Kidney (tissue), 13 donors: ENCODE measurements at regions not wholly inside any gene's neighbourhood (a gene's known extent, or its start where the extent isn't known, plus 50 kb on each side); places are given as distances from the start of the nearest gene placed in this dataset.
A peak's percentile ranks its signal among the peaks of the same experiment; 100 is the strongest.

ENCODE experiments used
- DNase-seq, 5 donors: peaks; one replicate each; pipeline ENCODE4 v3.0.0-alpha.2; 2013 to 2020
- FAIRE-seq: peaks from 2 replicates; lab custom pipeline; 2012; peaks lifted over from hg19 to GRCh38; lab: Jason Lieb, UNC
- H3K27ac ChIP-seq, 2 donors: one replicate each; pipeline ENCODE4 v1.7.0; 2013; ENCODE audit warnings: low read depth in 2 of 2, low read length in 2 of 2, inconsistent platforms in 1 of 2
- H3K27me3 ChIP-seq: one replicate; pipeline ENCODE4 v1.7.1; 2013; ENCODE audit warnings: low read length, inconsistent platforms; ENCODE audit not compliant: control insufficient read depth, insufficient read depth
- H3K36me3 ChIP-seq, 3 donors: one replicate each; pipeline versions ENCODE4 v1.7.0 to v1.7.1; 2013; ENCODE audit warnings: low read length in 3 of 3, control low read depth in 1 of 3, inconsistent platforms in 1 of 3; ENCODE audit not compliant: insufficient read depth in 3 of 3, control insufficient read depth in 2 of 3
- H3K4me1 ChIP-seq, 3 donors: one replicate each; pipeline versions ENCODE4 v1.7.0 to v1.7.1; 2013; ENCODE audit warnings: low read length in 3 of 3, inconsistent platforms in 1 of 3, low read depth in 1 of 3; ENCODE audit not compliant: control insufficient read depth in 2 of 3, insufficient read depth in 2 of 3
- H3K4me3 ChIP-seq, 3 donors: one replicate each; pipeline versions ENCODE4 v1.7.0 to v1.8.1; 2013; ENCODE audit warnings: low read length in 3 of 3, control low read depth in 1 of 3, inconsistent platforms in 1 of 3
- H3K9ac ChIP-seq, 3 donors: one replicate each; pipeline versions ENCODE4 v1.7.0 to v1.7.1; 2013; ENCODE audit warnings: low read length in 3 of 3, control low read depth in 1 of 3, inconsistent platforms in 1 of 3
- H3K9me3 ChIP-seq, 3 donors: one replicate each; pipeline versions ENCODE4 v1.7.0 to v1.7.1; 2013; ENCODE audit warnings: low read length in 3 of 3, control low read depth in 1 of 3, inconsistent platforms in 1 of 3; ENCODE audit not compliant: control insufficient read depth in 2 of 3, insufficient read depth in 1 of 3
- CTCF ChIP-seq: IDR thresholded peaks from 3 replicates; pipeline ENCODE4 v1.5.1; 2012; ENCODE audit warnings: mild to moderate bottlenecking, moderate library complexity, borderline replicate concordance; ENCODE audit not compliant: insufficient read depth; ENCODE audit errors: extremely low read depth
- intact Hi-C: fragments of 100-400 bp; cut with DNase I; formaldehyde crosslinking; loops from one replicate; pipeline ENCODE4 v1.11.1; 2022
- donor health status: control.
- donor health status: control.
- donor health status: control.
- donor health status: control.
- donor health status: control.
- donor health status: DM: yes; HTN: yes; CAD: no.
- donor health status: Normal renal cell carcinoma (clear cell type).

GRCh38 chr20:63121246-63121645 is 94.7 kb downstream of the YTHDF1 start:
- DNase-seq = peak in 1 of 5 donors; percentile 5
- FAIRE-seq = no peak
- intact Hi-C loops = no loop called here

GRCh38 chr20:63120808-63121090 is 95.2 kb downstream of the YTHDF1 start:
- Histone ChIP-seq H3K36me3 (no peaks in the 10 kb centered on the region), H3K27me3 (no peaks in the 10 kb centered on the region), H3K4me3 (no peak overlapping the region), H3K9me3 (peaks cover 0 to 5% (median 0%) of the 10 kb centered on the region in 3 donors), H3K4me1 (no peaks in the 10 kb centered on the region), H3K9ac (no peak overlapping the region), H3K27ac (no peak overlapping the region)
- FAIRE-seq (no peak), DNase-seq (no peak)
- intact Hi-C loops = no loop called here
- TF ChIP-seq CTCF = no peak

More at GRCh38 chr20:63121246-63121645, 94.7 kb downstream of the YTHDF1 start:
- H3K4me3 ChIP-seq = no peak overlapping the region
- H3K9ac ChIP-seq = no peak overlapping the region
- TF ChIP-seq CTCF = no peak
- no peak overlapping the region for H3K27ac ChIP-seq
- H3K9me3 ChIP-seq = peaks cover 0 to 5% (median 0%) of the 10 kb centered on the region in 3 donors
- no peaks in the 10 kb centered on the region for H3K4me1 ChIP-seq
- H3K27me3 ChIP-seq = no peaks in the 10 kb centered on the region
- H3K36me3 ChIP-seq = no peaks in the 10 kb centered on the region

DNA sequence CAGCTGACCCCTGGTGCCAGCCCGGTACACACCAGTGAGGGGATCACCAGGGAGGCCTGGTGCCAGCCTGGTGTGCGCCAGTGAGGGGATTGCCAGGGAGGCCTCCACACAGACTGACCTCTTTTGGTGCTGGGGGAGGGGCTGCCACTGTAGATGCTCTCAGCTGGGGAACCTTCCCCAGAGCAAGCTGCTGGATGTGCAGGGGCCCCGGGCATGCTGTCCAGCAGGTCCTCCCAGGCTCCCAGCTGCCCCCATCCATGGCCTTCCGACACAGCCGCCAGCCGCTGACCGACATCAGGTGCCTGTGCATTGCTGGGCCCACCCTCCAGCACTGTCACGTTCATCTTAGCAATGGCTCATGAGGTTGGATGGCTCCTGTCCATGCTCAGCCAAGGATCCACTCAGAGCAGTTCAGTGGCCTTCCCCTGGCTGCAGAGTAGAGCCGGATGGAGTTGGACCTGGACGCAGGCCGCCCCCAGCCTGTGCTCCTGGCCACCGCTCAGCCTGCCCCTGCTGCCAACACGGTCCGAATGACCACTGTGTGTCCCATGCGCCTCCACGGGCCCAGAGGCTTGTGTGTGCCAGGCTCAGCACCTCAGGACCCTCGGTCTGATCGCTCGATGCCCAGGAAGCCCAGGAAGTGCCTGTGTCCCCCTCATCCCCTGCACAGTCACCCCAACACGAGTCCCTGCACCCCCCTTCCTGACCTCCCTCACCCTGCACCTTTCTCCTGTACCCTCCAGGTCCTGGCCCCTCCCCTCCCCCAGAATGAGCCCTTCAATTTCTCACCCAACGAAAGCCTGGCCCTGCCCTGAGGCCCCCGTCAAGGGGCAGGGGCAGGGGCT is 95.7 kb downstream of the YTHDF1 start:
- DNase-seq (no peak), FAIRE-seq (no peak)
- peaks cover 0 to 5% (median 0%) of the 10 kb centered on the region in 3 donors for H3K9me3 ChIP-seq
- H3K36me3 ChIP-seq = no peaks in the 10 kb centered on the region
- no peaks in the 10 kb centered on the region for H3K27me3 ChIP-seq
- intact Hi-C loops = no loop called here
- no peak overlapping the region for H3K27ac ChIP-seq
- no peak for TF ChIP-seq CTCF
- no peak overlapping the region for H3K9ac ChIP-seq
- no peaks in the 10 kb centered on the region for H3K4me1 ChIP-seq
- H3K4me3 ChIP-seq = no peak overlapping the region
